HUES48 (cell line): ENCODE measurements at regions not wholly inside any gene's neighbourhood (a gene's known extent, or its start where the extent isn't known, plus 50 kb on each side); places are given as distances from the start of the nearest gene placed in this dataset.
A peak's percentile ranks its signal among the peaks of the same experiment; 100 is the strongest.

ENCODE experiments used
- H3K27ac ChIP-seq: one replicate; pipeline ENCODE4 v1.7.0; 2013; ENCODE audit warnings: low read depth, low read length, inconsistent platforms
- H3K27me3 ChIP-seq: 2 replicates; pipeline ENCODE4 v1.6.1; 2013; ENCODE audit warnings: mild to moderate bottlenecking, low read length; ENCODE audit not compliant: control insufficient read depth, insufficient read depth
- H3K36me3 ChIP-seq: 2 replicates; pipeline ENCODE4 v1.6.1; 2013; ENCODE audit warnings: low read length; ENCODE audit not compliant: control insufficient read depth, insufficient read depth
- H3K4me1 ChIP-seq: 2 replicates; pipeline ENCODE4 v1.6.1; 2013; ENCODE audit warnings: mild to moderate bottlenecking, low read length; ENCODE audit not compliant: control insufficient read depth, insufficient read depth
- H3K4me3 ChIP-seq: 2 replicates; pipeline ENCODE4 v1.5.1; 2013; ENCODE audit warnings: mild to moderate bottlenecking, low read depth, low read length
- H3K9ac ChIP-seq: 2 replicates; pipeline ENCODE4 v1.6.1; 2013; ENCODE audit warnings: mild to moderate bottlenecking, low read depth, low read length, moderate library complexity
- H3K9me3 ChIP-seq: 2 replicates; pipeline ENCODE4 v1.6.1; 2013; ENCODE audit warnings: low read length; ENCODE audit not compliant: control insufficient read depth, insufficient read depth

GRCh38 chr2:41381701-41382100, 666.1 kb upstream of the PKDCC start:
- H3K36me3 ChIP-seq, result no peaks in the 10 kb centered on the region
- no peaks in the 10 kb centered on the region for H3K27me3 ChIP-seq
- H3K4me3 ChIP-seq, result no peak overlapping the region
- H3K27ac ChIP-seq, result no peak overlapping the region
- no peaks in the 10 kb centered on the region for H3K9me3 ChIP-seq
- no peaks in the 10 kb centered on the region for H3K4me1 ChIP-seq
- H3K9ac ChIP-seq, result no peak overlapping the region

DNA sequence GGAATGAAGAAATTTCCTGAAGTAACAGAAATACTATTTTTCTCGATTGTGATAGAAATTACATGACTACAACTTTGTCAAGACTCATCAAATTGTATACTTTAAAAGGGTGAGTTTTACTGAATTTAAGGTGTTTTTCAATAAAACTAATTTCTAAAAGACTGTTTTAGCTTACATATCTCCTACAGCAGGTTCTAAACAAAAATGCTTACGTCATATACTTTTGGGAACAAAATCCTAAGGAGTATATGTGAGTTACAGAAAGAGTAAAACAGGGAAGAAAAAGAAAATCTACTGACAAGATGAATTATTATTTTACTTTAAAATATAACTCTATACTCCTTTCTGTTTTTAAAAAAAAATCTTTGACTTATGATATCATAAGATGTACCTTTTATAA, 660.3 kb upstream of the PKDCC start:
- Histone ChIP-seq H3K27me3 (no peaks in the 10 kb centered on the region), H3K9me3 (no peaks in the 10 kb centered on the region), H3K4me3 (no peak overlapping the region), H3K36me3 (no peaks in the 10 kb centered on the region), H3K4me1 (no peaks in the 10 kb centered on the region), H3K9ac (no peak overlapping the region), H3K27ac (no peak overlapping the region)

DNA sequence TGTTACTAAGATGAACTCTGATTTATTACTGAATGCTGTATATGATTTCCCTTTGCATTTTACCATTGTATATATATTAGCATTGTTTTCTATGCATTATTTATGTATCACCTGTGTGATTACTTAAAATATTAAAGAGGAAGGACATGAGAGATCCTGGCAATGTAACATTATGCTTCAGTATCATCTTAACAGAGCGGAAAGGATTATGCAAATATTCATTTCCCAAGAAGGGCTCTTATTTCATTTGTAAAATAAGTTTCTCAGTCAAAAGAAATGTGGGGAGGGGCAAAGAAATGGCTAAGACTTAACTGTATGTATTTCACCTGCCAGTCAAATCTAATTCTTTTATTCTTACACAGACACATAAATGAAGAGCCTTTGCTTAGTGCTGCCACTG, 654.2 kb upstream of the PKDCC start:
- peak overlapping the region; percentile 29; the same call in 1 of the 2 replicates for H3K4me3 ChIP-seq
- peaks cover 16% of the 10 kb centered on the region for H3K4me1 ChIP-seq
- no peaks in the 10 kb centered on the region for H3K36me3 ChIP-seq
- no peak overlapping the region; the same call in 1 of the 2 replicates for H3K9ac ChIP-seq
- peaks cover 7% of the 10 kb centered on the region; the same call in 1 of the 2 replicates for H3K9me3 ChIP-seq
- H3K27me3 ChIP-seq, result no peaks in the 10 kb centered on the region
- peak overlapping the region; percentile 44 for H3K27ac ChIP-seq

DNA sequence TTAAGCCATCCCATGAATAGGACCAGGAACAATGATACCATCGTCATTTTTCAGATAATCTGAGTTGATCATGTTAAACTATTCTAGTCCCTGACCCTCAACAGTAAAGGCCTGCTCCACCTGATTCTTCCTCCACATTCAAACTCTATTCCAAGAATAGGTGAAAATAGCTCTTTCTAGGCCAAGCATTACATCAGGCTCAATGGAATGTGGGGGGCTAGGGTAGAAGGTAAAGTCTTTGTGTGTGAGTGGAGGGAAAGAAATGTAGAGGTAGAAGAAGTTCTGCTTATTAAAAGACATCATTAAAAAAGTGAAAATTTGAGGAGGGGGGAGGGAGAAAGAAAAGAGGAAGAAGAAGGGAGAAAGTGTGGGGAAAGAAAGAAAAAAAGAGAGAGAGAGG, 653.3 kb upstream of the PKDCC start:
- Histone ChIP-seq H3K27ac (no peak overlapping the region), H3K36me3 (no peaks in the 10 kb centered on the region), H3K9ac (no peak overlapping the region), H3K4me1 (peaks cover 17% of the 10 kb centered on the region), H3K27me3 (no peaks in the 10 kb centered on the region), H3K4me3 (no peak overlapping the region), H3K9me3 (peaks cover 7% of the 10 kb centered on the region; the same call in 1 of the 2 replicates)

- H3K9ac ChIP-seq, result no peak overlapping the region
- H3K4me1 ChIP-seq, result peaks cover 21% of the 10 kb centered on the region
- no peaks in the 10 kb centered on the region for H3K27me3 ChIP-seq
- no peak overlapping the region for H3K27ac ChIP-seq
- peaks cover 7% of the 10 kb centered on the region; the same call in 1 of the 2 replicates for H3K9me3 ChIP-seq
- H3K4me3 ChIP-seq, result no peak overlapping the region
- no peaks in the 10 kb centered on the region for H3K36me3 ChIP-seq
Observed at GRCh38 chr2:41395692-41396091, 652.1 kb upstream of the PKDCC start.

- Histone ChIP-seq H3K27me3 (no peaks in the 10 kb centered on the region), H3K4me1 (peaks cover 6% of the 10 kb centered on the region), H3K27ac (no peak overlapping the region)
Observed at GRCh38 chr2:41399437-41400087, 648.3 kb upstream of the PKDCC start.

GRCh38 chr2:41400088-41400665, 647.6 kb upstream of the PKDCC start:
- Histone ChIP-seq H3K36me3 (no peaks in the 10 kb centered on the region), H3K4me3 (no peak overlapping the region), H3K9ac (no peak overlapping the region), H3K9me3 (peaks cover 7% of the 10 kb centered on the region; the same call in 1 of the 2 replicates), H3K4me1 (peaks cover 6% of the 10 kb centered on the region; the same call in 1 of the 2 replicates), H3K27ac (no peak overlapping the region), H3K27me3 (no peaks in the 10 kb centered on the region)

More at GRCh38 chr2:41399437-41400087, 648.3 kb upstream of the PKDCC start:
- H3K4me3 ChIP-seq, result no peak overlapping the region
- no peak overlapping the region for H3K9ac ChIP-seq
- H3K9me3 ChIP-seq, result peaks cover 7% of the 10 kb centered on the region; the same call in 1 of the 2 replicates
- no peaks in the 10 kb centered on the region for H3K36me3 ChIP-seq

- no peaks in the 10 kb centered on the region for H3K27me3 ChIP-seq
- no peaks in the 10 kb centered on the region for H3K4me1 ChIP-seq
- no peak overlapping the region for H3K9ac ChIP-seq
- H3K27ac ChIP-seq, result no peak overlapping the region
- H3K36me3 ChIP-seq, result no peaks in the 10 kb centered on the region
- H3K9me3 ChIP-seq, result no peaks in the 10 kb centered on the region
- no peak overlapping the region for H3K4me3 ChIP-seq
Observed at GRCh38 chr2:41405441-41405840, 642.4 kb upstream of the PKDCC start.

DNA sequence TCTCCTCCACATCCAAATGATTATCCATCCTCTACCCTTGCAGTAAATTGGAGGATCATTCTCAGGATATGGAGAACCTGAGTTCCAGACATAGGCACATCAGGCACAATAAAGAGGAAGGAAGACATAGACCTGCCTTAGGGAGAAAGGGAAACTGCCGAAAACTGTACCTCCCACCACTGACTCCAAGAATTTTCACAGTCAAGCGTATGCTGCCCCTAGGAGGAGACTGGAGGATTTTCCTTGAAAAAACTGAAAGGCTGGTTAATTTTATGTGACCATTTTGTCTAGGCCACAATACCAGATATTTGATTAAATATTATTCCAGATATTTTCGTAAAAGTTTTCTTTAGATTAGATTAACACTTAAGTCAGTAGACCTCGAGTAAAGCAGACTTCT, 638.5 kb upstream of the PKDCC start:
- Histone ChIP-seq H3K36me3 (no peaks in the 10 kb centered on the region), H3K9ac (no peak overlapping the region)

GRCh38 chr2:41410011-41410410, 637.8 kb upstream of the PKDCC start:
- Histone ChIP-seq H3K27me3 (no peaks in the 10 kb centered on the region), H3K27ac (no peak overlapping the region), H3K36me3 (no peaks in the 10 kb centered on the region), H3K9me3 (no peaks in the 10 kb centered on the region), H3K9ac (no peak overlapping the region), H3K4me1 (no peaks in the 10 kb centered on the region), H3K4me3 (no peak overlapping the region)

More for the DNA sequence above, 638.5 kb upstream of the PKDCC start:
- Histone ChIP-seq H3K4me3 (no peak overlapping the region), H3K9me3 (no peaks in the 10 kb centered on the region), H3K4me1 (no peaks in the 10 kb centered on the region), H3K27me3 (no peaks in the 10 kb centered on the region), H3K27ac (no peak overlapping the region)

GRCh38 chr2:41413813-41414485, 633.9 kb upstream of the PKDCC start:
- Histone ChIP-seq H3K27me3 (no peaks in the 10 kb centered on the region), H3K4me3 (no peak overlapping the region), H3K4me1 (no peaks in the 10 kb centered on the region), H3K9me3 (no peaks in the 10 kb centered on the region), H3K9ac (no peak overlapping the region), H3K27ac (no peak overlapping the region), H3K36me3 (no peaks in the 10 kb centered on the region)
